ENCODE measurements at regions not wholly inside any gene's neighbourhood (a gene's known extent, or its start where the extent isn't known, plus 50 kb on each side); places are given as distances from the start of the nearest gene placed in this dataset.
A peak's percentile ranks its signal among the peaks of the same experiment; 100 is the strongest.

DNA sequence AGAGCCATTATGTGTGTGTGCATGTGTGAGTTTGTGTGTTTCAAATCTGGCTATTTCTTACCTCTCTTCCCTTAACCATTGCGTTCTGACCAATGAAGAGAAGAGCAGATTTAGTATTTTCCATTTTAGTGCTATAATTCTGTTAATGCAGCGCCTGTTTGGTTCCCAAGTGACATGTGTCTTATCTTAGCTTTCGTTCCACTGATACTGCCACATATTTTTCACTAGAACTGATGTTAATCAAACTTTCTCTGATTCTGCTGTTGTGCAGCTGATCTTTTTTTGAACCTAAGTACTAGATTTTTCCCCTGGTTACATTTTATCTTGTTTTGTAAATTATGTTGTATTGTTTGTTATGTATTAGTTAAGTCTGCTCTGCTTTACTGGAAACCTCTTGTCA lies 152.9 kb upstream of the MID1 start:
- DNase-seq (ENCODE audit: low read depth): no peak
- TF ChIP-seq CTCF (IDR thresholded peaks at IDR 0.05; ENCODE audit: low read length, missing control alignments): no peak
- no peak overlapping the region for H3K4me3 ChIP-seq (replicated peaks; ENCODE audit: low read depth, low read length)

DNA sequence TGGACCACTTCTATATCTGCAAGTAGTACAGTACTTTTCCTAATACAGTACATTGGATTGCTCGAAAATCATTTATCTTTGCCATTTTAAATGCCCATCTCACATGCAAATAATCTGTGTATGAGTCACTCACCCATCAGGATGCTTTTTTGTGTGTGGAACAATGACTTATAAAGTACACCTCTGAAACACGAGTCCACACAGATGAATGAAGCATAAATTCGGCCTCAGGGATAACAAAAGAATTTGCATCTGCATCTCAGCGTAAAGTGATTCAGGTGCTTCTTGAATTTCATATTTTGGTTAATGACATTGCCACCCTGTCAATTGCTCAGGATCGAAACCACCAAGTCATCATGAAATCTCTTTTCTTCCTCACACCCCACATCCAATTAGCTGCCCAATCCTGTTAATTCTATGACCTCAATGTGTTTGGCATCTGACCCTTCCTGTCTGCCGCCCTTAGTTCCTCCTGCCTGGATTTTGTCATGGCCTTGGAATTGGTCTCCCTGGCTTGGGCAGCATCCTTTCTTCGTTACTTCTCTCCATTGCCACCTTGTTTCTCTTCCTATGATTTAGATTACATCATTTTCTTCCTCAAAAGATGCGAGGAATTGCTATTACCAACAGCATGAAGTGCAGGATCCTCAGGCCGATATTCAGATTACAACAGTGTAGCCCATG lies 161.6 kb upstream of the MID1 start:
- no peak for TF ChIP-seq CTCF (IDR thresholded peaks at IDR 0.05; ENCODE audit: low read length, missing control alignments)
- no peak for DNase-seq (ENCODE audit: low read depth)
- no peak overlapping the region for H3K4me3 ChIP-seq (replicated peaks; ENCODE audit: low read depth, low read length)

GRCh38 chrX:10783451-10783995 lies 163.1 kb upstream of the MID1 start:
- no peak for DNase-seq (ENCODE audit: low read depth)
- no peak overlapping the region for H3K4me3 ChIP-seq (replicated peaks; ENCODE audit: low read depth, low read length)
- no peak for TF ChIP-seq CTCF (IDR thresholded peaks at IDR 0.05; ENCODE audit: low read length, missing control alignments)

DNA sequence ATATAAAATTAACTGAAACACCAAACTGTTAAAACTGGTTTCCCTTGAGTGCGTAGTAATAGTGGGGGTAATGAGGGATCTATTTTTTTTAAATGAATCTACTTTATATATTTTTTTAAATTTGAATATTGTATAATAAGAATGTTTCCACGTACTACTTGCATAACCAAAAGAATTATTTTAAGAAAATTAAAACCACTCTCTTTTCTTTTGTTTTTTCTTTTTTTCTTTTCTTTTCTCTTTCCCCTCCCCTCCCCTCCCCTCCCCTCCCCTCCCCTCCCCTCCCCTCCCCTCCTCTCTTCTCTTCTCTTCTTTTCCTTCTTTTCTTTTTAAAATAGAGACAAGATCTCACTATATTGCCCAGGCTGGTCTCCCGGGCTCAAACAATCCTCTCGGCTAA lies 166.9 kb upstream of the MID1 start:
- H3K4me3 ChIP-seq (replicated peaks; ENCODE audit: low read depth, low read length): no peak overlapping the region
- DNase-seq (ENCODE audit: low read depth): no peak
- TF ChIP-seq CTCF (IDR thresholded peaks at IDR 0.05; ENCODE audit: low read length, missing control alignments): no peak

GRCh38 chrX:10794203-10794630 lies 173.8 kb upstream of the MID1 start:
- TF ChIP-seq CTCF (IDR thresholded peaks at IDR 0.05; ENCODE audit: low read length, missing control alignments): no peak
- DNase-seq (ENCODE audit: low read depth): no peak

GRCh38 chrX:10795721-10796120 lies 175.3 kb upstream of the MID1 start:
- no peak overlapping the region for H3K4me3 ChIP-seq (replicated peaks; ENCODE audit: low read depth, low read length)
- TF ChIP-seq CTCF (IDR thresholded peaks at IDR 0.05; ENCODE audit: low read length, missing control alignments): no peak

More at GRCh38 chrX:10794203-10794630, 173.8 kb upstream of the MID1 start:
- H3K4me3 ChIP-seq (replicated peaks; ENCODE audit: low read depth, low read length): no peak overlapping the region

GRCh38 chrX:10797466-10797865 lies 177.1 kb upstream of the MID1 start:
- no peak for TF ChIP-seq CTCF (IDR thresholded peaks at IDR 0.05; ENCODE audit: low read length, missing control alignments)
- peak; percentile 60 for DNase-seq (ENCODE audit: low read depth)

More at GRCh38 chrX:10795721-10796120, 175.3 kb upstream of the MID1 start:
- peak; percentile 0 for DNase-seq (ENCODE audit: low read depth)

More at GRCh38 chrX:10797466-10797865, 177.1 kb upstream of the MID1 start:
- H3K4me3 ChIP-seq (replicated peaks; ENCODE audit: low read depth, low read length): no peak overlapping the region
